NOMO-1 (cell line): ENCODE measurements at regions not wholly inside any gene's neighbourhood (a gene's known extent, or its start where the extent isn't known, plus 50 kb on each side); places are given as distances from the start of the nearest gene placed in this dataset.
"Not testable (repeated sequence)": the region's sequence is repeated elsewhere in the genome, so short reads cannot be mapped to it uniquely, and the experiment has no call there.

Experiments
- DNase-seq, 2 experiments: peaks; one replicate each; lab custom pipeline; 2025; ENCODE audit not compliant: unreplicated experiment in 2 of 2; lab: John Stamatoyannopoulos, UW

- DNase-seq: no peak
Measured at GRCh38 chr13:84831666-84832657, 949.7 kb upstream of the SLITRK1 start.

GRCh38 chr13:84823528-84823927 lies 941.3 kb upstream of the SLITRK1 start:
- no peak for DNase-seq

GRCh38 chr13:84821261-84821660 lies 939.0 kb upstream of the SLITRK1 start:
- DNase-seq: no peak

GRCh38 chr13:84816567-84817105 lies 934.4 kb upstream of the SLITRK1 start:
- no peak for DNase-seq

GRCh38 chr13:84812789-84813188 lies 930.5 kb upstream of the SLITRK1 start:
- no peak for DNase-seq

- no peak for DNase-seq
Measured at GRCh38 chr13:84812078-84812477, 929.8 kb upstream of the SLITRK1 start.

GRCh38 chr13:84810781-84811180 lies 928.5 kb upstream of the SLITRK1 start:
- DNase-seq: no peak

- no peak for DNase-seq
Measured at GRCh38 chr13:84802073-84802472, 919.8 kb upstream of the SLITRK1 start.

GRCh38 chr13:84784443-84785153 lies 902.3 kb upstream of the SLITRK1 start:
- DNase-seq: no peak

- no peak for DNase-seq
Measured at GRCh38 chr13:84777316-84777715, 895.0 kb upstream of the SLITRK1 start.

- DNase-seq: no peak
Measured at GRCh38 chr13:84776593-84776992, 894.3 kb upstream of the SLITRK1 start.

GRCh38 chr13:84775920-84776319 lies 893.6 kb upstream of the SLITRK1 start:
- not testable (repeated sequence) for DNase-seq

- no peak for DNase-seq
Measured at GRCh38 chr13:84774111-84774510, 891.8 kb upstream of the SLITRK1 start.

GRCh38 chr13:84760956-84761355 lies 878.7 kb upstream of the SLITRK1 start:
- no peak for DNase-seq

- DNase-seq: no peak
Measured at GRCh38 chr13:84749126-84749525, 866.9 kb upstream of the SLITRK1 start.

- no peak for DNase-seq
Measured at GRCh38 chr13:84745051-84745551, 862.8 kb upstream of the SLITRK1 start.

GRCh38 chr13:84744203-84744602 lies 861.9 kb upstream of the SLITRK1 start:
- no peak for DNase-seq

GRCh38 chr13:84741253-84741652 lies 859.0 kb upstream of the SLITRK1 start:
- DNase-seq: no peak

- DNase-seq: no peak
Measured at GRCh38 chr13:84739021-84739420, 856.7 kb upstream of the SLITRK1 start.

GRCh38 chr13:84737661-84738060 lies 855.4 kb upstream of the SLITRK1 start:
- DNase-seq: no peak

GRCh38 chr13:84730376-84730775 lies 848.1 kb upstream of the SLITRK1 start:
- DNase-seq: no peak
